NB4 (cell line): ENCODE measurements at regions not wholly inside any gene's neighbourhood (a gene's known extent, or its start where the extent isn't known, plus 50 kb on each side); places are given as distances from the start of the nearest gene placed in this dataset.
A peak's percentile ranks its signal among the peaks of the same experiment; 100 is the strongest.

Experiments used
- DNase-seq: peaks from one replicate; pipeline ENCODE4 v3.0.0; 2010; ENCODE audit warnings: low read depth
- H3K4me3 ChIP-seq: one replicate; pipeline ENCODE4 v1.5.1; 2011; ENCODE audit warnings: mild to moderate bottlenecking, low read depth, low read length, moderate library complexity
- MYC ChIP-seq: IDR thresholded peaks from 2 replicates; pipeline ENCODE4 v1.6.1; 2011; ENCODE audit warnings: low read depth, low read length
- POLR2A ChIP-seq: IDR thresholded peaks from 2 replicates; pipeline ENCODE4 v1.6.1; 2011; ENCODE audit warnings: mild to moderate bottlenecking; ENCODE audit not compliant: insufficient read length; ENCODE audit errors: extremely low read depth
- TF ChIP-seq, protein P1 (sequence below): IDR thresholded peaks from one replicate; pipeline ENCODE4 v1.5.1; 2012; ENCODE audit warnings: low read depth, low read length
- TF ChIP-seq, protein P2 (sequence below): IDR thresholded peaks from 2 replicates; pipeline ENCODE4 v1.6.1; 2011; ENCODE audit warnings: low read depth, low read length

DNA sequence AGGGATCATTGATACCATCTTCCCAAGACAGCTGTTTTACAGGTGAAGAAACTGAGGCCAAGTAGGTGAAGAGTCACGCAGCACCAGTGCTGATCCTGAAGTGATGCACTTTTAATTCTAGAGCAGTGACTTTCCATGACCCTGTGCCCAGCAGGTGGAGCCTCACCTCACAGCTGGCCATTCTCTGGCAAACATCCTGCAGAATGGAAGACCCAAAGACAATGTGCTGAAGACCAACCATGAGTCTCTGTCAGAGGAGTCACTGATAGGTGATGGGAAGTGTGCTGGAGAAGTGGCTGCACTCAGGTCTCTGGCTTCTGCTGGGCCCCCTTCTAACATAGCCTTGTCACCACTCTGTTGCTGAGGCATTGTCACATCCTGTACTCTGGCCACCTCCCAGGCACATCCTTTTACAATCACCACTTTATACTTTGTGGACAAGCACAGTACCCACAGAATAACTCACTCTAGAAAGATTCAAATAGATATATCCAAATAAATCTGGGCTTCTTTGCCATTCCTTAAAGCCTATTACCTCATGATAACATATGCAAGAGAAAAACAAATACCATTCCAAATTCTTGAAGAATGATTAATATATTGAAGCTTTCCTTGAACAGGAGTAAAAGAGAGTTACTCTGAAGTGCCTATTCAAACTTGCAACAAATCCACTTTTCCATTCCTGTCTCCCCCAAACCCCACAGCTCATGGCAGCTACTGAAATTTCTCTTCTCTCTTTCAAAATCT, 64.1 kb upstream of the SCOC start:
- TF ChIP-seq, protein P1, sequence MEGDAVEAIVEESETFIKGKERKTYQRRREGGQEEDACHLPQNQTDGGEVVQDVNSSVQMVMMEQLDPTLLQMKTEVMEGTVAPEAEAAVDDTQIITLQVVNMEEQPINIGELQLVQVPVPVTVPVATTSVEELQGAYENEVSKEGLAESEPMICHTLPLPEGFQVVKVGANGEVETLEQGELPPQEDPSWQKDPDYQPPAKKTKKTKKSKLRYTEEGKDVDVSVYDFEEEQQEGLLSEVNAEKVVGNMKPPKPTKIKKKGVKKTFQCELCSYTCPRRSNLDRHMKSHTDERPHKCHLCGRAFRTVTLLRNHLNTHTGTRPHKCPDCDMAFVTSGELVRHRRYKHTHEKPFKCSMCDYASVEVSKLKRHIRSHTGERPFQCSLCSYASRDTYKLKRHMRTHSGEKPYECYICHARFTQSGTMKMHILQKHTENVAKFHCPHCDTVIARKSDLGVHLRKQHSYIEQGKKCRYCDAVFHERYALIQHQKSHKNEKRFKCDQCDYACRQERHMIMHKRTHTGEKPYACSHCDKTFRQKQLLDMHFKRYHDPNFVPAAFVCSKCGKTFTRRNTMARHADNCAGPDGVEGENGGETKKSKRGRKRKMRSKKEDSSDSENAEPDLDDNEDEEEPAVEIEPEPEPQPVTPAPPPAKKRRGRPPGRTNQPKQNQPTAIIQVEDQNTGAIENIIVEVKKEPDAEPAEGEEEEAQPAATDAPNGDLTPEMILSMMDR = peak; percentile 6
- TF ChIP-seq POLR2A = no peak
- TF ChIP-seq, protein P2, sequence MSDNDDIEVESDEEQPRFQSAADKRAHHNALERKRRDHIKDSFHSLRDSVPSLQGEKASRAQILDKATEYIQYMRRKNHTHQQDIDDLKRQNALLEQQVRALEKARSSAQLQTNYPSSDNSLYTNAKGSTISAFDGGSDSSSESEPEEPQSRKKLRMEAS = no peak
- no peak for TF ChIP-seq MYC
- no peak overlapping the region for H3K4me3 ChIP-seq
- DNase-seq = no peak

DNA sequence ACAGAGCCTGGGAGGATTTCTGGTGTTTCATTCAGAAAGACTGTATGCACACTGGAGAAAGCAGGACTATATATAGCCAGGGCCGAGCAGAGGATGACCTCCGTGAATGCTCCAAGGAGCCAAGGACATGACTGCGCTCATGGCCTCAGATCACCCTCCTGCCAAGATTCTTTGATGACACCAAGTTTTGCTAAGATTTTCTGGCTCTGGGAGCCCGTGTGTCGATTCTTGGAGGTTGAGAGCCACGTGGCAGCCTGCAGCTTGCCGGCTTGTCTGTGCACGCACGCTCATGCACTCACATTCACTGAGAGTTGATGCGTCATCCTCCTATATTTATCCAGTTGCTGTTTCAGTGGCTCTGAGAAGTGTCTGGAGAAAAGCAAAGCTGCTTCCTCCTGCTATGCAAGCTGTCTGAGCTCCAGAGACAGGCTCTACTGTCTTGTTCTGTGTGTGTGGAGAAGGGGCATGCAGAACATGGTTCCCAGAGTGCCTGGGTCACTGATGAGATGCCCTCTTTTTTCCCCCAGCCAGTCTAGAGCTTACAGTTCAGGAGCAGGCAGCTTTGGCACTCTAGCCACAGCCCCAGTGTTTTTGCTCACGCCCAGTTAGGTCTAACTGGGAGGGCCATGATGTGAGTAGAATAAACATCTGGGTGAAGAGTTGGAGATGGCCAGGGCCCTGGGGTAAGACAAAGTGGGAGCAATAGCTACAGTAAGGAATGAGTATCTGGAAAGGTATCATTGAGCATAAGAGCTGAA, 64.9 kb upstream of the SCOC start:
- H3K4me3 ChIP-seq = no peak overlapping the region
- DNase-seq = no peak
- no peak for TF ChIP-seq MYC
- TF ChIP-seq, protein P1 = no peak
- no peak for TF ChIP-seq POLR2A
- TF ChIP-seq, protein P2 = no peak

DNA sequence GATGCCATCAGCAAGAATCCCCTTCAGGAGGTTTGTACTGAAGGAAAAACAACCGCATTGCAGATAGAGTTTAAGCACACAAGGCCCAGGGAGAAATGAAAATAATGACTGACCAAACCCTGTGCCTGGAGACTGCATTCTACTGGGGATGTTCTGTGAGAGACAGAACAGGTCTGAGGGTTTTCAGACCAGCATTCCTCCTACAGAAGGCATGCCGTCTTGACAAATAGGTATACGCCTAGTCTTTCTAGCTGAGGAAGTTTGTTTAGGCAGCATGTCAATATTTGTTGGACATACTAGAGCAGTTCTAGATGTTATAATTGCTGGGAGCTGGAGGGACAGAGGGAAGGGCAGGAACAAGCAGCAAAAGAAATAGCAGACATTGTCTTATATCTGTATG, 68.4 kb upstream of the SCOC start:
- no peak overlapping the region for H3K4me3 ChIP-seq
- no peak for DNase-seq
- TF ChIP-seq, protein P1 = no peak
- TF ChIP-seq, protein P2 = no peak
- no peak for TF ChIP-seq MYC
- TF ChIP-seq POLR2A = no peak

DNA sequence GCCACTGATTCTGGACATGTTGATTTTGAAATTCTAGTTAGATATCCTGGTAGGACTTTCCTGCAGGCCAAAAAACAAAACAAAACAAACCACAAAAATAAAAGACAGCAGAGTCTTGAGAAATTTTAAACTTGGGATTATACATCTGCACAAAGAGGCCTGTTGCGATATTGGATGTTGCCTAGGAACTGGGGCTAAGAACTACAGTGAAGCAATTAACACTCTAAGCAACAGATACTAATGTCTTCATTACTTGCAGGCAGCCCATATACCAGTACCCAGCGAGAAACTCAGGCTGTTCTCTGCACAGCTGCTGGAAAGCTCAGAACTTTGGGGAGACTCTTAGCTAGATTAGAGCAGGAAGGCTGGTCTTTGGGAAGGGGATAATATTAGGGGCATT, 69.1 kb upstream of the SCOC start:
- no peak for DNase-seq
- TF ChIP-seq POLR2A (no peak), MYC (no peak)
- TF ChIP-seq, protein P2 = no peak
- TF ChIP-seq, protein P1 = no peak
- no peak overlapping the region for H3K4me3 ChIP-seq

DNA sequence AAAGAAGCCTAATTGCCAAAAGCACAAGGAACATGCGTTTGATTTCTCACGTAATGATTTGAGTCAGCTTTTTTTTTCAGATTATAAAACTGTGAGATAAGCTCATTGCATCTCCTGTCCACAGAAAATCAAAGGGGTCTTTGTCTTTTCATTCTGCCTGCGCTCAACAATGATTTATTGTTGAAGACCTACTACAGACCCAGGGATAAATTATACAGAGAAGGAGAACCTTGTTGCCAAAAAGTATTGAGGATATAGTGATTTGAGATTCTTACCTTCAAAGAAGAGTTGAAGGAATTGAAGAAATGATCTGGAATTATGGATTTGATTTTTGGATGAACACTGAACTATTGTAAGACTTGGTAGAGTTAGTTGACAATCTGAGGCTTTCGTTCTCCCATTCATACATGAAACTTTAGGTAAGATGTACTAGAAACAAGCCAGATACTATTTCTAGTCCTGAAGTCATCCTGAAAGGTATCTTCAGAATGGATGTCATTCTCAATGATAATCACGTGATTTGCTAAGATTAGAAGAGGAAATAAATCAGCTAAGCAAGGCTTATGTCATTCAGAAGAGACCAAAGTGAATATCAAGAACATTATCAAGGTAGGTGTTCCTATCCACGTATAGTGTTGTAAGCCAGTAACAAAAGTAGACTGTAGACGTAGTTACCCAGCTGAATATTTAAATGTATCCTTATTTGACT, 71.1 kb upstream of the SCOC start:
- no peak overlapping the region for H3K4me3 ChIP-seq
- TF ChIP-seq POLR2A = no peak
- TF ChIP-seq, protein P2 = no peak
- TF ChIP-seq MYC = no peak
- TF ChIP-seq, protein P1 = no peak
- DNase-seq = no peak
